ENCODE measurements at regions not wholly inside any gene's neighbourhood (a gene's known extent, or its start where the extent isn't known, plus 50 kb on each side); places are given as distances from the start of the nearest gene placed in this dataset.

GRCh38 chr7:145331076-145331475 lies 495.2 kb upstream of the TPK1 start:
- TF ChIP-seq CTCF (IDR thresholded peaks at IDR 0.05) (no peak), POLR2AphosphoS5 (IDR thresholded peaks at IDR 0.05) (no peak), EP300 (IDR thresholded peaks at IDR 0.05) (no peak), POLR2A (IDR thresholded peaks at IDR 0.05) (no peak)

Data from sigmoid colon (tissue), 4 donors.